Right lobe of liver (tissue), 6 donors: ENCODE measurements at regions not wholly inside any gene's neighbourhood (a gene's known extent, or its start where the extent isn't known, plus 50 kb on each side); places are given as distances from the start of the nearest gene placed in this dataset.

Experiments used
- ATAC-seq, 4 donors: fragments of 200-7000 bp; cut with Tn5 transposase; one replicate each; pipeline ENCODE4 v1.9.1; 2020; ENCODE audit warnings: mild to moderate bottlenecking in 4 of 4, moderate library complexity in 4 of 4
- DNase-seq, 3 donors: peaks; one replicate each; pipeline ENCODE4 v3.0.0-alpha.2; 2020
- H3K27ac ChIP-seq, 3 donors: fragments of 200-600 bp; one replicate each; pipeline ENCODE4 v1.8.0; 2022
- H3K27me3 ChIP-seq, 2 donors: fragments of 200-600 bp; one replicate each; pipeline ENCODE4 v1.8.0; 2022
- H3K36me3 ChIP-seq, 4 donors: fragments of 200-600 bp; sonication (generic) in 1 of 4; one replicate each; pipeline versions ENCODE4 v1.5.1 to v1.8.0; 2017 to 2022; ENCODE audit warnings: control low read depth in 1 of 4
- H3K4me1 ChIP-seq, 4 donors: fragments of 200-600 bp; sonication (generic) in 1 of 4; one replicate each; pipeline versions ENCODE4 v1.5.1 to v1.8.0; 2017 to 2022; ENCODE audit warnings: control low read depth in 1 of 4
- H3K4me3 ChIP-seq, 3 donors: fragments of 200-600 bp; one replicate each; pipeline ENCODE4 v1.8.0; 2022
- H3K9me3 ChIP-seq, 4 donors: fragments of 200-600 bp; sonication (generic) in 1 of 4; one replicate each; pipeline versions ENCODE4 v1.5.1 to v1.8.0; 2017 to 2022; ENCODE audit warnings: control low read depth in 1 of 4
- CTCF ChIP-seq, 4 donors: fragments of 200-600 bp in 3 of 4; fragments of 450-650 bp in 1 of 4; IDR thresholded peaks; one replicate each; pipeline versions ENCODE4 v1.5.1 to v1.8.0; 2016 to 2022; ENCODE audit warnings: antibody characterized with exemption in 4 of 4, mild to moderate bottlenecking in 2 of 4
- POLR2A ChIP-seq: fragments of 450-650 bp; IDR thresholded peaks from one replicate; pipeline ENCODE4 v1.6.1; 2017; ENCODE audit warnings: antibody characterized with exemption, mild to moderate bottlenecking
- WGBS: methylation state at CpG from one replicate; pipeline ENCODE4 v1.1.6; 2018; ENCODE audit warnings: low coverage, low lambda C conversion rate; ENCODE audit not compliant: insufficient coverage; ENCODE audit errors: missing lambda C conversion rate; 5-methylcytosine and 5-hydroxymethylcytosine counted together
- intact Hi-C, 2 donors: fragments of 100-400 bp; cut with DNase I; formaldehyde crosslinking; loops; one replicate each; pipeline versions ENCODE4 v1.11.2 to v1.14.1; 2022
- donor health status: DM: no; HTN: yes; CAD: no.
- donor health status: DM: no; HTN: no; CAD: no.
- donor health status: DM: no; HTN: no; CAD: no.
- donor health status: DM: no; HTN: yes; CAD: no.
- donor health status: DM: no; HTN: yes; CAD: no.

GRCh38 chr18:24756385-24756784 is 295.9 kb downstream of the HRH4 start:
- H3K27ac ChIP-seq: no peak overlapping the region
- no peak for DNase-seq
- intact Hi-C loops: no loop called here
- TF ChIP-seq CTCF (IDR thresholded peaks at IDR 0.05) (no peak), POLR2A (no peak)
- ATAC-seq: no peak
- H3K4me1 ChIP-seq: no peaks in the 10 kb centered on the region
- H3K27me3 ChIP-seq: no peaks in the 10 kb centered on the region
- H3K4me3 ChIP-seq: no peak overlapping the region
- no peaks in the 10 kb centered on the region for H3K36me3 ChIP-seq
- no peaks in the 10 kb centered on the region for H3K9me3 ChIP-seq

DNA sequence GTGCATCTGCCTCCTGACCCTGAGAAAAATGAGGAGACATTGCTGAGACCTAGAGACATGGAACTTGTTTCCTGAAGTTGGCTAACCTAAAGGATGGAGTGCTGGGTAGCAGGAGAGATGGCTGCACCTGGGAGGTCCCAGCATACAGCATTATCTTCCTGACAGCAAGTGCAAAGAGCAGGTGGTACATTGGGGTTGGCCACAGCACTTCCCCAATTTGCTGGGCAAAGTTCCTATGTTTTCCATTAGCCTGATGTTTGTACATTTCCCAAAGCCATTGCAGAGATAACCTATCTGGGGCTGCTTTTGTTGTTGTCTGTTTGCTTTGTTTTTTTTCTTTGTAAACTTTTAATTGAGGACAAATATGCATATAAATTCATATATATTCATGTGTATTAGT is 296.7 kb downstream of the HRH4 start:
- Histone ChIP-seq H3K27me3 (no peaks in the 10 kb centered on the region), H3K4me1 (no peaks in the 10 kb centered on the region), H3K4me3 (no peak overlapping the region), H3K27ac (no peak overlapping the region), H3K9me3 (no peaks in the 10 kb centered on the region), H3K36me3 (no peaks in the 10 kb centered on the region)
- intact Hi-C loops: no loop called here
- TF ChIP-seq CTCF (IDR thresholded peaks at IDR 0.05): no peak
- TF ChIP-seq POLR2A: no peak
- no peak for ATAC-seq
- DNase-seq: no peak

- intact Hi-C loops: no loop called here
- Histone ChIP-seq H3K4me3 (no peak overlapping the region), H3K4me1 (no peaks in the 10 kb centered on the region), H3K27ac (no peak overlapping the region), H3K27me3 (no peaks in the 10 kb centered on the region), H3K36me3 (no peaks in the 10 kb centered on the region), H3K9me3 (no peaks in the 10 kb centered on the region)
- ATAC-seq: no peak
- no peak for DNase-seq
- TF ChIP-seq POLR2A (no peak), CTCF (IDR thresholded peaks at IDR 0.05) (no peak)
Measured at GRCh38 chr18:24761765-24762164, 301.3 kb downstream of the HRH4 start.

- Histone ChIP-seq H3K4me3 (no peak overlapping the region), H3K36me3 (no peaks in the 10 kb centered on the region), H3K9me3 (no peaks in the 10 kb centered on the region), H3K4me1 (no peaks in the 10 kb centered on the region), H3K27me3 (no peaks in the 10 kb centered on the region), H3K27ac (no peak overlapping the region)
- no peak for ATAC-seq
- TF ChIP-seq CTCF (IDR thresholded peaks at IDR 0.05) (no peak), POLR2A (no peak)
- DNase-seq: no peak
- intact Hi-C loops: no loop called here
- 25% methylated on average over 1 of the region's 1 CpG for WGBS
Measured at GRCh38 chr18:24762511-24762910, 302.1 kb downstream of the HRH4 start.

DNA sequence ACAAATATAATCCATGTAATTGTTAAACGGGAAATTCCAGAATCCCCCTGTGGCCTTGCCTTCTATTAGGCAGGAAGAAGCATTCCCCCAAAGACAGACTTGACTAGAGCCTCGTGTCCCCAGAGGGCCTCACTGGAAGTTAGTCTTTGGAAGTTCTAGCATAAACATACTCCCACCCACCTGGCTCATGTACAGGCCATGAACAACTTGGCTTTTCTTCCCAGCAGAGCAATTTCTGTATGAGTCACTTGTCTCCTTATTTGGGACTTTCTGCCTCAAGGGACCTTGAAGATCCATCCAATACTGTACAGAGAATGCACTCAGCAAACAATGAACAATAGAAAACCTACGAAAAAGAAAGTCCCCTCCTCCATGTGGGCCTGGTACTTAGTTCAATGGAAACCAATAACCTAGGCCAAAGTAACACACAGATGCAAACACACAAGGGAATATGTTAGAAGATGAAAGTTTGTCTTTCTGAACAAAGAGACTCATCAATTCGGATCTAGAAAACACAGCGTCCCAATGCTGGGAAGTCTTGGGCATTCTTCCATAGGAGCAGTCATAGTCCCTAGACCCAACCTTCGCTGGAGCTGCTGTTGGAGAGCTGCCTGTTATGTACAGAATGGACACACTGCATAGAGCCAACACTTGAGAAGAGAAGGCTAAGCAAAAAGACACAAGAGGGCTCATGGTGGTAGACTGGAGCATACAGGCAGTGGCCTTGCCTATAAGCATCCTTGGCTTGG is 303.5 kb downstream of the HRH4 start:
- H3K27me3 ChIP-seq: no peaks in the 10 kb centered on the region
- no peaks in the 10 kb centered on the region for H3K9me3 ChIP-seq
- ATAC-seq: no peak
- no peak for DNase-seq
- H3K4me3 ChIP-seq: no peak overlapping the region
- no peaks in the 10 kb centered on the region for H3K4me1 ChIP-seq
- WGBS: 45% methylated on average over 6 of the region's 6 CpGs
- no peak for TF ChIP-seq CTCF (IDR thresholded peaks at IDR 0.05)
- TF ChIP-seq POLR2A: no peak
- H3K27ac ChIP-seq: no peak overlapping the region
- intact Hi-C loops: no loop called here
- H3K36me3 ChIP-seq: no peaks in the 10 kb centered on the region
